ENCODE measurements at regions not wholly inside any gene's neighbourhood (a gene's known extent, or its start where the extent isn't known, plus 50 kb on each side); places are given as distances from the start of the nearest gene placed in this dataset.

GRCh38 chr7:25326501-25327156 lies 98.3 kb upstream of the NPVF start:
- TF ChIP-seq POLR2A (IDR thresholded peaks at IDR 0.05; ENCODE audit: low read length), result no peak
- TF ChIP-seq GATA1 (IDR thresholded peaks at IDR 0.05; ENCODE audit: low read depth, low read length), result no peak

All from erythroblast (primary cell).